ENCODE measurements at regions not wholly inside any gene's neighbourhood (a gene's known extent, or its start where the extent isn't known, plus 50 kb on each side); places are given as distances from the start of the nearest gene placed in this dataset.
"Not testable (repeated sequence)": the region's sequence is repeated elsewhere in the genome, so short reads cannot be mapped to it uniquely, and the experiment has no call there.

- DNase-seq: no peak
Measured at GRCh38 chr18:1425679-1426078, 521.0 kb downstream of the ADCYAP1 start.

GRCh38 chr18:1435487-1435886 lies 530.8 kb downstream of the ADCYAP1 start:
- no peak for DNase-seq

- DNase-seq: no peak
Measured at GRCh38 chr18:1436199-1436598, 531.5 kb downstream of the ADCYAP1 start.

- no peak for DNase-seq
Measured at GRCh38 chr18:1438458-1438910, 533.8 kb downstream of the ADCYAP1 start.

- no peak for DNase-seq
Measured at GRCh38 chr18:1438967-1439366, 534.3 kb downstream of the ADCYAP1 start.

- DNase-seq: not testable (repeated sequence)
Measured at GRCh38 chr18:1444062-1444461, 539.4 kb downstream of the ADCYAP1 start.

- no peak for DNase-seq
Measured at GRCh38 chr18:1446765-1447164, 542.1 kb downstream of the ADCYAP1 start.

GRCh38 chr18:1452821-1453220 lies 548.1 kb downstream of the ADCYAP1 start:
- no peak for DNase-seq

GRCh38 chr18:1455605-1456004 lies 550.9 kb downstream of the ADCYAP1 start:
- no peak for DNase-seq

- no peak for DNase-seq
Measured at GRCh38 chr18:1458547-1458946, 553.9 kb downstream of the ADCYAP1 start.

GRCh38 chr18:1463981-1464380 lies 559.3 kb downstream of the ADCYAP1 start:
- no peak for DNase-seq

- no peak for DNase-seq
Measured at GRCh38 chr18:1464444-1465217, 560.0 kb downstream of the ADCYAP1 start.

- no peak for DNase-seq
Measured at GRCh38 chr18:1466035-1466434, 561.4 kb downstream of the ADCYAP1 start.

- DNase-seq: no peak
Measured at GRCh38 chr18:1467461-1467964, 562.8 kb downstream of the ADCYAP1 start.

- DNase-seq: no peak
Measured at GRCh38 chr18:1468550-1468949, 563.9 kb downstream of the ADCYAP1 start.

- DNase-seq: no peak
Measured at GRCh38 chr18:1475867-1476266, 571.2 kb downstream of the ADCYAP1 start.

GRCh38 chr18:1480309-1480708 lies 575.6 kb downstream of the ADCYAP1 start:
- DNase-seq: no peak

GRCh38 chr18:1481577-1481976 lies 576.9 kb downstream of the ADCYAP1 start:
- DNase-seq: no peak

GRCh38 chr18:1483385-1483784 lies 578.7 kb downstream of the ADCYAP1 start:
- DNase-seq: no peak

GRCh38 chr18:1487457-1487856 lies 582.8 kb downstream of the ADCYAP1 start:
- DNase-seq: no peak

- no peak for DNase-seq
Measured at GRCh38 chr18:1488394-1488793, 583.7 kb downstream of the ADCYAP1 start.

- no peak for DNase-seq
Measured at GRCh38 chr18:1488957-1489356, 584.3 kb downstream of the ADCYAP1 start.

GRCh38 chr18:1495387-1495786 lies 590.7 kb downstream of the ADCYAP1 start:
- no peak for DNase-seq

- DNase-seq: no peak
Measured at GRCh38 chr18:1496096-1496495, 591.4 kb downstream of the ADCYAP1 start.

- no peak for DNase-seq
Measured at GRCh38 chr18:1498216-1498615, 593.5 kb downstream of the ADCYAP1 start.

All from NCI-H1436 (cell line).